ENCODE measurements at regions not wholly inside any gene's neighbourhood (a gene's known extent, or its start where the extent isn't known, plus 50 kb on each side); places are given as distances from the start of the nearest gene placed in this dataset.

DNA sequence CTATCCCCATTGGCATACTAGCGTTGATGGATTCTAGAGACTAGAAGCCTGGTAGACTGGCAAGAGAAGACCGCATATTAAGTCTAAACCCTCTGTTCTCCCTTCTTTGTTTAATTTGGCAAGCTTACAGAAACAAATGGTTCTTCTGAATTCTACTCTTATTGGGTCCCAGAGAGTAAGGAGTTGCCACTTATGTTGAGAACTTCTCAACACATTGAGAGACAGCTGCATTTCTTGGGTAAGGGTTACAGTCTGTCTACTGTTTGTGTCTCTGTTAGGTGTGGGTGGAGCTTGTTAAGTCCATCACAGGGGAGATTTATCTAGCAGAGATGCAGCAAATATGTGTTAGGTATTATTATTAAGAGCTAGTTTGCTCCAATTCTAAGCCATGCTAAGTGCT lies 435.8 kb upstream of the MEIS1 start:
- TF ChIP-seq, protein P1, sequence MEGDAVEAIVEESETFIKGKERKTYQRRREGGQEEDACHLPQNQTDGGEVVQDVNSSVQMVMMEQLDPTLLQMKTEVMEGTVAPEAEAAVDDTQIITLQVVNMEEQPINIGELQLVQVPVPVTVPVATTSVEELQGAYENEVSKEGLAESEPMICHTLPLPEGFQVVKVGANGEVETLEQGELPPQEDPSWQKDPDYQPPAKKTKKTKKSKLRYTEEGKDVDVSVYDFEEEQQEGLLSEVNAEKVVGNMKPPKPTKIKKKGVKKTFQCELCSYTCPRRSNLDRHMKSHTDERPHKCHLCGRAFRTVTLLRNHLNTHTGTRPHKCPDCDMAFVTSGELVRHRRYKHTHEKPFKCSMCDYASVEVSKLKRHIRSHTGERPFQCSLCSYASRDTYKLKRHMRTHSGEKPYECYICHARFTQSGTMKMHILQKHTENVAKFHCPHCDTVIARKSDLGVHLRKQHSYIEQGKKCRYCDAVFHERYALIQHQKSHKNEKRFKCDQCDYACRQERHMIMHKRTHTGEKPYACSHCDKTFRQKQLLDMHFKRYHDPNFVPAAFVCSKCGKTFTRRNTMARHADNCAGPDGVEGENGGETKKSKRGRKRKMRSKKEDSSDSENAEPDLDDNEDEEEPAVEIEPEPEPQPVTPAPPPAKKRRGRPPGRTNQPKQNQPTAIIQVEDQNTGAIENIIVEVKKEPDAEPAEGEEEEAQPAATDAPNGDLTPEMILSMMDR (IDR thresholded peaks at IDR 0.05; ENCODE audit: insufficient read depth, low read length): no peak
- TF ChIP-seq POLR2AphosphoS5 (IDR thresholded peaks at IDR 0.05; ENCODE audit: low read depth) (no peak), SPI1 (IDR thresholded peaks at IDR 0.05; ENCODE audit: borderline replicate concordance, low read depth) (no peak), GABPA (IDR thresholded peaks at IDR 0.05; ENCODE audit: low read depth) (no peak)
- TF ChIP-seq, protein P2, sequence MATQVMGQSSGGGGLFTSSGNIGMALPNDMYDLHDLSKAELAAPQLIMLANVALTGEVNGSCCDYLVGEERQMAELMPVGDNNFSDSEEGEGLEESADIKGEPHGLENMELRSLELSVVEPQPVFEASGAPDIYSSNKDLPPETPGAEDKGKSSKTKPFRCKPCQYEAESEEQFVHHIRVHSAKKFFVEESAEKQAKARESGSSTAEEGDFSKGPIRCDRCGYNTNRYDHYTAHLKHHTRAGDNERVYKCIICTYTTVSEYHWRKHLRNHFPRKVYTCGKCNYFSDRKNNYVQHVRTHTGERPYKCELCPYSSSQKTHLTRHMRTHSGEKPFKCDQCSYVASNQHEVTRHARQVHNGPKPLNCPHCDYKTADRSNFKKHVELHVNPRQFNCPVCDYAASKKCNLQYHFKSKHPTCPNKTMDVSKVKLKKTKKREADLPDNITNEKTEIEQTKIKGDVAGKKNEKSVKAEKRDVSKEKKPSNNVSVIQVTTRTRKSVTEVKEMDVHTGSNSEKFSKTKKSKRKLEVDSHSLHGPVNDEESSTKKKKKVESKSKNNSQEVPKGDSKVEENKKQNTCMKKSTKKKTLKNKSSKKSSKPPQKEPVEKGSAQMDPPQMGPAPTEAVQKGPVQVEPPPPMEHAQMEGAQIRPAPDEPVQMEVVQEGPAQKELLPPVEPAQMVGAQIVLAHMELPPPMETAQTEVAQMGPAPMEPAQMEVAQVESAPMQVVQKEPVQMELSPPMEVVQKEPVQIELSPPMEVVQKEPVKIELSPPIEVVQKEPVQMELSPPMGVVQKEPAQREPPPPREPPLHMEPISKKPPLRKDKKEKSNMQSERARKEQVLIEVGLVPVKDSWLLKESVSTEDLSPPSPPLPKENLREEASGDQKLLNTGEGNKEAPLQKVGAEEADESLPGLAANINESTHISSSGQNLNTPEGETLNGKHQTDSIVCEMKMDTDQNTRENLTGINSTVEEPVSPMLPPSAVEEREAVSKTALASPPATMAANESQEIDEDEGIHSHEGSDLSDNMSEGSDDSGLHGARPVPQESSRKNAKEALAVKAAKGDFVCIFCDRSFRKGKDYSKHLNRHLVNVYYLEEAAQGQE (IDR thresholded peaks at IDR 0.05; ENCODE audit: insufficient replicate concordance, low read depth): no peak

Data from HL-60 (cell line).